Midbrain (tissue), 1 donor: ENCODE measurements at regions not wholly inside any gene's neighbourhood (a gene's known extent, or its start where the extent isn't known, plus 50 kb on each side); places are given as distances from the start of the nearest gene placed in this dataset.

Source experiments
- DNase-seq: peaks from one replicate; lab custom pipeline; 2025; lab: John Stamatoyannopoulos, UW

- no peak for DNase-seq
These were observed 51.4 kb upstream of the SEC61G start for GRCh38 chr7:54810401-54810800.

DNA sequence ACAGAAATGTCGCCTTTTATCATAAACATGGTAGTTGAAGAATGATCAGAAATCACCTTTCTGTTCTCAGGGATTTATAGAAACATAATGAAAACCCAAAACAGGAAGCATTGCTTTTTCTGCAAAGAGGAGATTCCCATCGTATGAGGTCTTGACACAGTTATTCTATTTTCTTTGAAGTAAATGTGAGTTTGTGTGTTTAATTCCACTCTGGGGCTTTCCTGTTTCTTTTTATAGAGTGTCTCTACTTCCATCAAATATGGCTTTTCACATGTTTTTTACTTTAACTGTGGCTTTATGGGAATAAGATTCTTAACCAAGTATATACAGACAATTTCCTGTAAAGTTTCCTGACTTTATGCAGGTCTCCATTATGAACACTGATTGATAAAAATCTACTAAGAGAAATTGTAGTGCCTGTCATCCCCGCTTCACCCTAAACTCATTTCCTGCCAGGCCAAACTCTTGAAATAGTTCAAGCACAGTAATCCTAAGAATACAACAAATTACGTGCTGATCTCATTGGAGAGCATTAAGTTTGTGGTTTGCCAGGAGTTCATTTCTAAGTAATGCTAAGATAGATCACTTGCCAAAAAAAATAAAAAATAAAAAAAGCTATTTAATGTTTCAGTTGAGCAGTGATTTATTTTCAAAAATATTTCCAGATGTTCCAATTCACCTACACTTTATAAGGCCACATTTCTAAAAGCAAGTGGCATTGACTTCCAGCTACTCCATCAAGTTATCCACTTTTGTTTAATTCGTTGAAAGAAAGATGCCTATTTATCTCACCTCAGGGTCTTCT, 52.2 kb upstream of the SEC61G start:
- DNase-seq: no peak

DNA sequence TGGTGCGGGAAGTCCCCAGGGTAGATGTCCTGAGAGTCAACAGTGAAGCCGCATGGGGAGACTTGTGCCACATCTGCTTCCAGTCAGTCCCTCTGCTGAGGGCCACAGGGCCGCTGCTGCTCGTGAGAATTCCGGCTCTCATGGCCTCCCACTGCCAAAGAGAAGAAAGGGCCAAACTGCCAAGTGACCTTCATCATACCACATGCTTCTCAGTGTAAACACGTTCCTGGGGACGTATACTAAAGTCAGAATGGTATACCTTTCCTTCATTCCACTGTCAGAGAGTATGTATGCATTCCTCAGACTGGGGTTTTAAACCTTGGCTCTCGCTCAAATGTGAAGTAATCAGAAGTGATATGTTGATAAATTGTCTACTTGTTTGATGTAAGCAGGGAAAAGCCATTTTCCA, 52.8 kb upstream of the SEC61G start:
- no peak for DNase-seq

- DNase-seq: no peak
These were observed 53.8 kb upstream of the SEC61G start for GRCh38 chr7:54812756-54813322.

GRCh38 chr7:54813398-54813797, 54.4 kb upstream of the SEC61G start:
- no peak for DNase-seq

- DNase-seq: no peak
These were observed 55.4 kb upstream of the SEC61G start for GRCh38 chr7:54814401-54814800.

- no peak for DNase-seq
These were observed 58.1 kb upstream of the SEC61G start for GRCh38 chr7:54817152-54817551.

DNA sequence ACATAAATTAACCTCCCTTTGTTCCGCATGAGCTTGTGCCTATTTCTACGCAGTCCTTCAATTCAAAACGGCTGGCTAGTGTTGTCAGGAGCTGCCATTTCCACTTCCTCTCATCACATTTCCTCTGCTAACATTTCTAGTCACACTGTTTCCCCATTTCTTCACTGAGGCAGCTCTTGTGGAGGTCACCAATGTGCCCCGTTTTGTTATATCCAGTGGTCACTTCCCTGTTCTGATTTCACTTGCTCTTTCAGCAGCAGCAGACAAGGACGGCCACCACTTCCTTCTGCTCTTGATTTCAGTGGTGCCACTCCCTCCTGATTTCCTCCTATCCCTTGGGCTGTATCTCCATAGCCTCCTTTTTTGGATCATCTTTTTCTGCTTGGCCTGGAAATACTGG, 64.8 kb upstream of the SEC61G start:
- DNase-seq: peak; percentile 27

GRCh38 chr7:54824655-54825054, 65.6 kb upstream of the SEC61G start:
- DNase-seq: no peak

DNA sequence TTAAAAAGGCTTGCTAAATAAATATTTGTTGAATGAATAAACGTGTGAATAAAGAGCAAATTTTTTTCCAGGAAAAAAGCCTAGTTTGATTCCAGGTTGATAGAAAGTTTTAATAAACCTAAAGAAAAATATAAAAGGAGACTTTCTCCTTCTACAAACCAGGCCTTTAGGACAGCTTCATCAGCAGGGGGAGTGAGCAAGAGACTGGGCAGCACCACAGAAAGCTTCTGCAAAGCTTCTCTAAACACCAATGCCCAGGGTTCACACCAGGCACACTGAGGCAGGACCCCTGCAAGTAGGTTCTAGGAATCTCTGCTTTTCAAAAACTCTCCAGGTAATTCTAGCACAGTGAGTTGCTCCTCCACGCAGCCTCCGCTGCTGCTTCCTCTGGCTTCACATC, 66.4 kb upstream of the SEC61G start:
- no peak for DNase-seq

DNA sequence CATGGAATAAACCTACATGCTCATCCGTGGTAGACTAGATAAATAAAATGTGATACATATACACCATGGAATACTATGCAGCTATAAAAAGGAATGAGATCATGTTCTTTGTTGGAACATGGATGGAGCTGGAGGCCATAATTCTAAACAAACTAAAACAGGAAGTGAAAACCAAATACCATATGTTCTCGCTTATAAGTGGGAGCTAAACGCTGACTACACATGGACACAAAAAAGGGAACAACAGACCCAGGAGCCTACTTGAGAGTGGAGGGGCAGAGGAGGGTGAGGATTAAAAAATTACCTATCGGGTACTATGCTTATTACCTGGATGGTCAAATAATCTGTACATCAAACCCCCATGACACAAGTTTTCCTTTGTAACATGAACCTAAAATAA, 68.7 kb upstream of the SEC61G start:
- DNase-seq: no peak

DNA sequence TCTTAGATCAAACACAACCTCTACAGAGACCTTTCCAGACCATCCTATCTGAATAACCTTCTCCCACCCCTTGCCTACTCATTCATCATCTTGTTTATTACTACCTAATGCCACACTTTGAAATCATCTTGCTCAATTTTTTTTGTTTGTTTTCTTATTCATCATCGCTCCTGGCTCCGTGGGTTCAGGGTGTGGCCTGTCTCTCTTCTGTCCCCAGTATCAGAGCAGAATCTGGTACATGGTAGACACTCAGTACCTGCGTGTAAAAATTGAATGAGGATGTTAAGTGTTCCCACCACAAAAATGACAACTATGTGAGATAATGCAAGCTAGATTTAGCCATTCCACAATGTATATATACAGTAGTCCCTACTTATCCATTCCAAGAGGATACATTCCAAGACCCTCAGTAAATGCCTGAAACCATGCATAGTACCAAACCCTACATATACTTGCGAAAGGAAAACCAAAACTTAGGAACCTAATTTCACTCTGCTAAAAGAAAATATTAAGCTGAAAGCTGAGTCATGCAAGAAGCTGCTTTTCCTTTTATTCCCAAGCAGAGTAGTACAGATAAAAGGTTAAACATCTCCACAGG, 72.1 kb upstream of the SEC61G start:
- DNase-seq: no peak

DNA sequence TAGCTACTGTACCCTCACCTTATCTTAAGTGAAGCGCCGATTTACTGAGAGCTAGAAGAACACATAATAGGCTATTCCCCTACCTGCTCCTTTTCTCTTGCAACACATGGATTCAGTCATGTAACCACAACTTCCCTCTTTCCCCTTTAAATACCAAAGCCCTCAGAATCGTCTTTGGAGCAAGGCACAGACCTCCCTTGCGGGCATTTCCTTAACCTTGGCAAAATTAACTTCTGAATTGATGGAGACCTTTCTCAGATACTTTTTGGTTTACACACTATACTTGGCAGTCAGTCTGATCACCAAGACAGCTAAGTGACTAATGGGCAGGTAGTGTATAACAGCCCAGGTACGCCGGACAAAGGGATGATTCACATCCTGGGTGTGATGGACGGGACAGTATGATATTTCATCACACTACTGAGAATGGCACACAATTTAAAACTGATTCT, 72.7 kb upstream of the SEC61G start:
- peak; percentile 8 for DNase-seq

GRCh38 chr7:54833001-54833467, 74.0 kb upstream of the SEC61G start:
- peak; percentile 6 for DNase-seq

DNA sequence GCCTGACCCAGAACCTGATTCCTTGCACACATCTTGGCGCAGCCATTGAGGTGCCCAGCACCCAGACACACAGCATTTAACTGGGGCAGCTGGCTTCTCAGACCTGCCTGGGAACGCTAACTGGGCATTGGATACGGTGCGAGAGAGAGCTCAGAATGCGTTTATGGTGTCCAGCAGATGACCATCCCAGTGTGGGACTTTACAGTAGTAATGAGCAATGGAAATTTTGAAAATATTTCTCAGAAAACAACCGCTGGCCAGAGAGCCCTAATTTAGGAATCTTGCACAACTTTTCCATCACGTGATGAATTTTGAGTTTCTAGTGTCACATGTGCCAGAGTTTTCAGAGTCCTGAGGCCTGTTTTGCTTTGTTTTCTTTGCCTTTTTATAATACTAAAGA, 78.2 kb upstream of the SEC61G start:
- DNase-seq: no peak

GRCh38 chr7:54837761-54838160, 78.8 kb upstream of the SEC61G start:
- no peak for DNase-seq

GRCh38 chr7:54838175-54838910, 79.3 kb upstream of the SEC61G start:
- no peak for DNase-seq

- peak; percentile 3 for DNase-seq
These were observed 80.7 kb upstream of the SEC61G start for GRCh38 chr7:54839575-54840213.

GRCh38 chr7:54841772-54842697, 83.0 kb upstream of the SEC61G start:
- DNase-seq: no peak

DNA sequence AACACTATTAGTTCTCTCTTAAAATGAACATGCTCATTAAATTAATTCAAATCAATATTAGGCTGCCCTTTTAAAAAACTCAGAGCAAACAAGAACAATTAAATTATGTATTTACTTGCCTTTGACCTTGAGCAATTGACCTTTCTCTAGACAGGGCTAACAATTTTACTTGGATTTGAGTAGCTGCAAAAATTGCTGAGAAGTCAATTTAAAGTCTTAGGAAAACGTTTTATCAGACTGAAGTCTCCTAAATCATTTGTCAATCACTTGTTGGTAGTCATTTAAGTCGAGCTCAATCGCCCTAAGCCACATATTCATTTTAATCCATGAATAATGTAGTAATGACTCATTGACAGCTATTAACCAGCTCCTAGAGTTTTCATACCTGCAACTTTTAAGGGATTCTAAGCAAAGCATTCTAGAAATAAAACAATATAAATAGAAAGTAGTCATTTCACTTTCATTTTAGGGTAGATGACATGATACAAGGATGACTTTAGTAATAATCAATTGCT, 84.9 kb upstream of the SEC61G start:
- DNase-seq: no peak

DNA sequence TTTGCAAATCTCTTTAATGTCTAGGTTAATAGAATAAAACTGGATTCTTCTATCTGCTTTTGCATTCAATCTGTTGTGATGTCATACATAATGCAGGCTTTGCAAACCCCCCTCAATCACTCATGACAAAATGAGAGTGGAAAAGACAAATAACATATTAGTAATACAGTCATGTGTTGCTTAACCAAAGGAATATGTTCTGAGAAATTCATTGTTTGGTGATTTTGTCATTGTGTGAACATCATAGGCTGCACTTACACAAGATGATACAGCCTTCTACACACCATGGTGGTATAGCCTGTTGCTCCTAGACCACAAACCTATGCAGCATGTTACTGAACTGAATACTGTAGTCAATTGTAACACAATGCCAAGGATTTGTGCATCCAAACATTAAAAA, 87.3 kb upstream of the SEC61G start:
- no peak for DNase-seq
